ENCODE measurements at regions not wholly inside any gene's neighbourhood (a gene's known extent, or its start where the extent isn't known, plus 50 kb on each side); places are given as distances from the start of the nearest gene placed in this dataset.

DNA sequence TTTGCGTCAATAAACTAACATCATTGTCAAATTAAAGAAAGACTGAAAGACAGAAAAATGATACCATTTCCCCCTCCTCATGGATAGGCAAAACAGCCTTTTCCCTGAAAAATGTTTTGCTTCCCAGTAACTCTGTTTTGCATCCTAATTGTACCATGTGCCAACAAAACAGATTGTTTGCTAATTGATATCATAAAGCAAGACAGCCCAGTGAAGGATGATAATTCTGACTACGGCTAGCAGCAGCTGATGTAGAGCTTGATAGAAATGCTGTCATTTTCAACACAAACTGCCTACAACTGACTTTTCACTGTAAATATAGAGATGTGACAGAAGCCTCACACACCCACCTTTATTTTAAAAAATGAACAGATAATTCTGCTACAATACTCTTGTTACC is 1061.6 kb downstream of the HACE1 start:
- H3K27me3 ChIP-seq (ENCODE audit: insufficient read depth, low read depth) = no peaks in the 10 kb centered on the region

DNA sequence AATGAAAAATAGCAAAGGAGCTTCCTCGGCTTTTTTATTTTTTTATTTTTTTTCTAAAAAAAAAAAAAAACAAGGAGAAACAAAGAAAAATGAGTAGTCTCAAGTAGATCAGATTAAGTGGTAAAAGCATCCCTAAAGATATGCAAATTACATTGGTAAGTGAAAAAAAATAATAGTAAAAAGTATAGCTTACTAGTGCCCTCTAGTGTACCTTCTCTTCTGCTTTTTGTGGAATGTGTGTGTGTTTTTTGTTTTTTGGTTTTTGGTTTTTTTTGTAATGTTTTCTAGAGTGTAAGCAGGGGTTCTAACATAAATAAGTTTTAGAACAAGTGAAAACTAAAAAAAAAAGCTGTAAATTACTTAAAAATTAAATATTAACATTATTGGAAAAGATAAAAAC is 1062.0 kb downstream of the HACE1 start:
- Histone ChIP-seq H3K4me3 (IDR thresholded peaks at IDR 0.05; ENCODE audit: insufficient read depth, low read depth, low read length) (no peak overlapping the region), H3K4me1 (ENCODE audit: low read depth, poor library complexity, severe bottlenecking) (no peaks in the 10 kb centered on the region), H3K79me2 (ENCODE audit: insufficient read depth, low read depth) (no peaks in the 10 kb centered on the region), H3K36me3 (ENCODE audit: insufficient read depth) (no peaks in the 10 kb centered on the region), H3K4me2 (no peak overlapping the region), H2AFZ (ENCODE audit: low read depth) (no peak overlapping the region), H4K20me1 (ENCODE audit: insufficient read depth) (no peaks in the 10 kb centered on the region), H3K9ac (no peak overlapping the region), H3K27me3 (ENCODE audit: insufficient read depth, low read depth) (no peaks in the 10 kb centered on the region), H3K27ac (no peak overlapping the region)
- TF ChIP-seq, protein P1, sequence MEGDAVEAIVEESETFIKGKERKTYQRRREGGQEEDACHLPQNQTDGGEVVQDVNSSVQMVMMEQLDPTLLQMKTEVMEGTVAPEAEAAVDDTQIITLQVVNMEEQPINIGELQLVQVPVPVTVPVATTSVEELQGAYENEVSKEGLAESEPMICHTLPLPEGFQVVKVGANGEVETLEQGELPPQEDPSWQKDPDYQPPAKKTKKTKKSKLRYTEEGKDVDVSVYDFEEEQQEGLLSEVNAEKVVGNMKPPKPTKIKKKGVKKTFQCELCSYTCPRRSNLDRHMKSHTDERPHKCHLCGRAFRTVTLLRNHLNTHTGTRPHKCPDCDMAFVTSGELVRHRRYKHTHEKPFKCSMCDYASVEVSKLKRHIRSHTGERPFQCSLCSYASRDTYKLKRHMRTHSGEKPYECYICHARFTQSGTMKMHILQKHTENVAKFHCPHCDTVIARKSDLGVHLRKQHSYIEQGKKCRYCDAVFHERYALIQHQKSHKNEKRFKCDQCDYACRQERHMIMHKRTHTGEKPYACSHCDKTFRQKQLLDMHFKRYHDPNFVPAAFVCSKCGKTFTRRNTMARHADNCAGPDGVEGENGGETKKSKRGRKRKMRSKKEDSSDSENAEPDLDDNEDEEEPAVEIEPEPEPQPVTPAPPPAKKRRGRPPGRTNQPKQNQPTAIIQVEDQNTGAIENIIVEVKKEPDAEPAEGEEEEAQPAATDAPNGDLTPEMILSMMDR (conservative IDR thresholded peaks at IDR 0.05; ENCODE audit: low read depth, low read length) = no peak

More for the DNA sequence above, 1061.6 kb downstream of the HACE1 start:
- Histone ChIP-seq H3K9ac (no peak overlapping the region), H3K36me3 (ENCODE audit: insufficient read depth) (no peaks in the 10 kb centered on the region), H3K4me2 (no peak overlapping the region), H3K4me3 (IDR thresholded peaks at IDR 0.05; ENCODE audit: insufficient read depth, low read depth, low read length) (no peak overlapping the region), H3K4me1 (ENCODE audit: low read depth, poor library complexity, severe bottlenecking) (no peaks in the 10 kb centered on the region), H3K79me2 (ENCODE audit: insufficient read depth, low read depth) (no peaks in the 10 kb centered on the region), H3K27ac (no peak overlapping the region), H2AFZ (ENCODE audit: low read depth) (no peak overlapping the region), H4K20me1 (ENCODE audit: insufficient read depth) (no peaks in the 10 kb centered on the region)
- TF ChIP-seq, protein P1 (conservative IDR thresholded peaks at IDR 0.05; ENCODE audit: low read depth, low read length) = no peak

DNA sequence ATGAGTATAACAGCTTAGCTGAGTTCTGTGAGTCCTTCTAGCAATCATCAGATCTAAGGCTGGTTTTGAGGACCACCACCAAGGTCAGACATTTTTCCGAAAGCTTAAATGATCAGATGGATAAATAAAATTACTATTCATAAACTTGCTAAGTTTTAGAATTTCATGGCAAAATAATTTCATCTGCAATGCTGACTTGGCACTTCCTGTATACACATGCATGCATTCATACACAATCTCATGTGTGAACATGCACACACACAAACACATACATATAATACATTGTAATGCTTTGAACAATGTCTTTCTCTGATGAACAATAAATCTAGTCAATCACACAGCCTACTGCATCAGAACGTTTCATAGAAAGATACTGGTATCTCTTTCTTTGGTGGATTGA is 1068.3 kb downstream of the HACE1 start:
- Histone ChIP-seq H3K4me3 (IDR thresholded peaks at IDR 0.05; ENCODE audit: insufficient read depth, low read depth, low read length) (no peak overlapping the region), H3K36me3 (ENCODE audit: insufficient read depth) (no peaks in the 10 kb centered on the region), H4K20me1 (ENCODE audit: insufficient read depth) (no peaks in the 10 kb centered on the region), H3K27me3 (ENCODE audit: insufficient read depth, low read depth) (no peaks in the 10 kb centered on the region), H3K4me1 (ENCODE audit: low read depth, poor library complexity, severe bottlenecking) (no peaks in the 10 kb centered on the region), H2AFZ (ENCODE audit: low read depth) (no peak overlapping the region), H3K79me2 (ENCODE audit: insufficient read depth, low read depth) (no peaks in the 10 kb centered on the region), H3K27ac (no peak overlapping the region), H3K4me2 (no peak overlapping the region), H3K9ac (no peak overlapping the region)
- TF ChIP-seq, protein P1 (conservative IDR thresholded peaks at IDR 0.05; ENCODE audit: low read depth, low read length) = no peak

DNA sequence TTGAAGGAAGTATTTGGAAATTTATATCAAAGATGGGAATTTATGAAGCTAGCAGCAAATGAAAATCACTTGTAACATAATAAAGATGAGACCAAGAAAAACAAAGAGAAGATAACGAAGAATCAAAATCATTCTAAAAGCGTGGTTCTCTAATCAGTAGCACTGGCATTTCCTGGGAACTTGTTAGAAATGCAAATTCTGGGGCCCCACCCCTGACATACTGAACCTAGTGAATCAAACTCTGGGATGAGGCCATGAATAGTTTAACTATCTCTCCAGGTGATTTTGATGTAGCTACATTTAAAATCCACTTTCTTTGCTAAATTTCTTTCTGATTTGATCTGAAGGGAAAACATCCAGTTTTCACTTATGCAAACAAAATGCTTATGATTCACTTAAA is 1075.6 kb downstream of the HACE1 start:
- no peaks in the 10 kb centered on the region for H3K4me1 ChIP-seq (ENCODE audit: low read depth, poor library complexity, severe bottlenecking)
- H3K79me2 ChIP-seq (ENCODE audit: insufficient read depth, low read depth) = no peaks in the 10 kb centered on the region
- H3K4me3 ChIP-seq (IDR thresholded peaks at IDR 0.05; ENCODE audit: insufficient read depth, low read depth, low read length) = no peak overlapping the region
- H3K4me2 ChIP-seq = no peak overlapping the region
- TF ChIP-seq, protein P1 (conservative IDR thresholded peaks at IDR 0.05; ENCODE audit: low read depth, low read length) = no peak
- H4K20me1 ChIP-seq (ENCODE audit: insufficient read depth) = no peaks in the 10 kb centered on the region
- H3K9ac ChIP-seq = no peak overlapping the region
- no peak overlapping the region for H2AFZ ChIP-seq (ENCODE audit: low read depth)
- no peak overlapping the region for H3K27ac ChIP-seq
- no peaks in the 10 kb centered on the region for H3K27me3 ChIP-seq (ENCODE audit: insufficient read depth, low read depth)
- no peaks in the 10 kb centered on the region for H3K36me3 ChIP-seq (ENCODE audit: insufficient read depth)
